Loucy (cell line): ENCODE measurements at regions not wholly inside any gene's neighbourhood (a gene's known extent, or its start where the extent isn't known, plus 50 kb on each side); places are given as distances from the start of the nearest gene placed in this dataset.

ENCODE experiments used
- H2AFZ ChIP-seq: fragments of 200-600 bp; sonication (generic); 2 replicates; pipeline ENCODE4 v1.6.0; 2016; ENCODE audit warnings: antibody characterized with exemption, mild to moderate bottlenecking, low read length, moderate library complexity
- H3F3A ChIP-seq: fragments of 200-600 bp; 2 replicates; pipeline ENCODE4 v1.6.0; 2016; ENCODE audit warnings: antibody characterized with exemption, low read depth, mild to moderate bottlenecking
- H3K27me3 ChIP-seq: fragments of 200-600 bp; sonication (generic); 2 replicates; pipeline ENCODE4 v1.6.1; 2014; ENCODE audit warnings: low read length, mild to moderate bottlenecking; ENCODE audit not compliant: insufficient read depth, poor library complexity, severe bottlenecking
- H3K36me3 ChIP-seq: fragments of 200-600 bp; sonication (generic); 2 replicates; pipeline ENCODE4 v1.6.1; 2016; ENCODE audit warnings: low read length; ENCODE audit not compliant: insufficient read depth
- H3K4me1 ChIP-seq: fragments of 200-600 bp; sonication (generic); 2 replicates; pipeline ENCODE4 v1.5.1; 2014; ENCODE audit warnings: low read length, mild to moderate bottlenecking; ENCODE audit not compliant: insufficient read depth, poor library complexity, severe bottlenecking
- H3K4me2 ChIP-seq: fragments of 200-600 bp; sonication (generic); 2 replicates; pipeline ENCODE4 v1.6.0; 2014; ENCODE audit warnings: antibody characterized with exemption, low read length, low read depth, mild to moderate bottlenecking; ENCODE audit not compliant: poor library complexity, severe bottlenecking
- H3K4me3 ChIP-seq: fragments of 200-600 bp; sonication (generic); 2 replicates; pipeline ENCODE4 v1.5.1; 2014; ENCODE audit warnings: low read length, mild to moderate bottlenecking, mixed read lengths; ENCODE audit not compliant: poor library complexity, severe bottlenecking
- H3K79me2 ChIP-seq: fragments of 200-600 bp; sonication (generic); 2 replicates; pipeline ENCODE4 v1.6.1; 2014; ENCODE audit warnings: low read length; ENCODE audit not compliant: insufficient read depth
- H3K9ac ChIP-seq: fragments of 200-600 bp; sonication (generic); 2 replicates; pipeline ENCODE4 v1.6.0; 2014; ENCODE audit warnings: mild to moderate bottlenecking, low read depth, low read length, moderate library complexity; ENCODE audit not compliant: poor library complexity, severe bottlenecking
- H3K9me2 ChIP-seq: fragments of 200-600 bp; sonication (generic); replicated peaks from 2 replicates; pipeline ENCODE4 v1.6.1; 2016; ENCODE audit warnings: low read depth, low read length, mixed read lengths
- H3K9me3 ChIP-seq: fragments of 200-600 bp; sonication (generic); 2 replicates; pipeline ENCODE4 v1.6.1; 2014; ENCODE audit warnings: mild to moderate bottlenecking, antibody characterized with exemption, low read length, low read depth; ENCODE audit not compliant: insufficient read depth
- H4K20me1 ChIP-seq: fragments of 200-600 bp; sonication (generic); 2 replicates; pipeline ENCODE4 v1.6.0; 2014; ENCODE audit warnings: antibody characterized with exemption, low read length, mild to moderate bottlenecking; ENCODE audit not compliant: insufficient read depth, poor library complexity, severe bottlenecking
- EZH2phosphoT487 ChIP-seq: fragments of 200-600 bp; IDR thresholded peaks from 2 replicates; pipeline ENCODE4 v1.6.1; 2018; ENCODE audit warnings: antibody characterized with exemption, mild to moderate bottlenecking, moderate library complexity, borderline replicate concordance
- TF ChIP-seq, protein P1 (sequence below): fragments of 200-600 bp; sonication (generic); conservative IDR thresholded peaks from 2 replicates; pipeline ENCODE4 v1.5.1; 2014; ENCODE audit warnings: mild to moderate bottlenecking, antibody characterized with exemption, low read length

DNA sequence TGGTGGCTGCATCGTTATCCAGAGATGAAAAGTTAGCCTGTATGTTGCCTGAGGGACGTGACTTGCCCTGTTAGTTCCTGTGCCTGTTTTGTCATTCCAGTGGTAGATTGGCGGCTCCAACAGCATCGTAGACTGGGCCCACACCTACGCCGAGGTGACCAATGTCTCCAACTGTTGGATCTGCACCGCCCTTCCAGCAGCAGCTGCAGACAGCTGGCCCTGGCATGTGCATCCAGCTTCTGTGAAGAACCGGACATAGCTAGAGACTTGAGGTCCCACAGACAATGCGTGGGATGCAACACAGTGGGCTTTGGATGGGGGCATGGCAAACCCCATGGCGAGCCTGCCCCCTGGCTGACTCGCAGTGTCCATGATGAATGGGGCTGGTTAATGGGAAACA is 93.0 kb upstream of the TMPO start:
- H3K4me2 ChIP-seq, result no peak overlapping the region
- TF ChIP-seq EZH2phosphoT487, result no peak
- TF ChIP-seq, protein P1, sequence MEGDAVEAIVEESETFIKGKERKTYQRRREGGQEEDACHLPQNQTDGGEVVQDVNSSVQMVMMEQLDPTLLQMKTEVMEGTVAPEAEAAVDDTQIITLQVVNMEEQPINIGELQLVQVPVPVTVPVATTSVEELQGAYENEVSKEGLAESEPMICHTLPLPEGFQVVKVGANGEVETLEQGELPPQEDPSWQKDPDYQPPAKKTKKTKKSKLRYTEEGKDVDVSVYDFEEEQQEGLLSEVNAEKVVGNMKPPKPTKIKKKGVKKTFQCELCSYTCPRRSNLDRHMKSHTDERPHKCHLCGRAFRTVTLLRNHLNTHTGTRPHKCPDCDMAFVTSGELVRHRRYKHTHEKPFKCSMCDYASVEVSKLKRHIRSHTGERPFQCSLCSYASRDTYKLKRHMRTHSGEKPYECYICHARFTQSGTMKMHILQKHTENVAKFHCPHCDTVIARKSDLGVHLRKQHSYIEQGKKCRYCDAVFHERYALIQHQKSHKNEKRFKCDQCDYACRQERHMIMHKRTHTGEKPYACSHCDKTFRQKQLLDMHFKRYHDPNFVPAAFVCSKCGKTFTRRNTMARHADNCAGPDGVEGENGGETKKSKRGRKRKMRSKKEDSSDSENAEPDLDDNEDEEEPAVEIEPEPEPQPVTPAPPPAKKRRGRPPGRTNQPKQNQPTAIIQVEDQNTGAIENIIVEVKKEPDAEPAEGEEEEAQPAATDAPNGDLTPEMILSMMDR, result no peak
- peaks cover 24% of the 10 kb centered on the region for H3K4me1 ChIP-seq
- H3K4me3 ChIP-seq, result no peak overlapping the region
- H3F3A ChIP-seq, result no peaks in the 10 kb centered on the region
- H3K9ac ChIP-seq, result no peak overlapping the region
- no peaks in the 10 kb centered on the region for H3K36me3 ChIP-seq
- no peaks in the 10 kb centered on the region for H3K9me3 ChIP-seq
- no peaks in the 10 kb centered on the region for H3K9me2 ChIP-seq
- H3K27me3 ChIP-seq, result no peaks in the 10 kb centered on the region
- no peaks in the 10 kb centered on the region for H4K20me1 ChIP-seq
- no peaks in the 10 kb centered on the region for H3K79me2 ChIP-seq
- no peak overlapping the region for H2AFZ ChIP-seq

DNA sequence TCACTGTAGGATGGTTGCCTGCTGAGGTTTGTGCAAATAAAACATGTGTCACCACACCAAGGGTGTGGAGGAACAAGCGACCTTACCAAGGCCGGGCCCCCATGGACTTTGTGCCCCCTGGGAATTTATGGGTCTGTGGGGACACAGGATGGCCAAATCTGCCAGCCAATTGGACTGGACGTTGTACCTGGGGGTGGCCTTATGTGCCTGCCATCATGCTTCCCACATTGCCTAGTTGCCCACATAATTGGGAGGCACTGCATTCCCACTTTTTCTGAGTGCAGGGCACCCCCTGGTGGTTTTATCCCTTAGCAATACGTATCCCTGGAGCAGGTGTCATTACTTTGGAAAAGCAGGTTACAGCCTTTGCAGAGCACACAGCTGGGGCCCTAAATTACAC is 92.6 kb upstream of the TMPO start:
- Histone ChIP-seq H4K20me1 (no peaks in the 10 kb centered on the region), H3K36me3 (no peaks in the 10 kb centered on the region), H3F3A (no peaks in the 10 kb centered on the region), H3K27me3 (no peaks in the 10 kb centered on the region), H3K9me2 (no peaks in the 10 kb centered on the region), H3K9ac (no peak overlapping the region), H3K79me2 (no peaks in the 10 kb centered on the region), H3K4me1 (peaks cover 20% of the 10 kb centered on the region), H3K4me2 (no peak overlapping the region), H3K9me3 (no peaks in the 10 kb centered on the region), H3K4me3 (no peak overlapping the region), H2AFZ (no peak overlapping the region)
- TF ChIP-seq, protein P1, result peak; percentile 55
- no peak for TF ChIP-seq EZH2phosphoT487

- H3F3A ChIP-seq, result no peaks in the 10 kb centered on the region
- no peaks in the 10 kb centered on the region for H3K27me3 ChIP-seq
- H3K9me2 ChIP-seq, result no peaks in the 10 kb centered on the region
- no peak overlapping the region for H3K9ac ChIP-seq
- H3K4me2 ChIP-seq, result no peak overlapping the region
- no peaks in the 10 kb centered on the region for H3K36me3 ChIP-seq
- TF ChIP-seq EZH2phosphoT487, result no peak
- TF ChIP-seq, protein P1, result no peak
- H3K79me2 ChIP-seq, result no peaks in the 10 kb centered on the region
- peaks cover 8% of the 10 kb centered on the region for H3K4me1 ChIP-seq
- H4K20me1 ChIP-seq, result no peaks in the 10 kb centered on the region
- H2AFZ ChIP-seq, result no peak overlapping the region
- no peak overlapping the region for H3K4me3 ChIP-seq
- H3K9me3 ChIP-seq, result no peaks in the 10 kb centered on the region
These were observed 91.4 kb upstream of the TMPO start for GRCh38 chr12:98423963-98424362.
